LNCAP (cell line): ENCODE measurements at regions not wholly inside any gene's neighbourhood (a gene's known extent, or its start where the extent isn't known, plus 50 kb on each side); places are given as distances from the start of the nearest gene placed in this dataset.

Experiments
- CTCF ChIP-seq: fragments of 450-650 bp; IDR thresholded peaks from 2 replicates; pipeline ENCODE4 v1.5.1; 2017; ENCODE audit warnings: mild to moderate bottlenecking

- no peak for TF ChIP-seq CTCF
Observed at GRCh38 chr20:52724541-52724940, 247.6 kb upstream of the TSHZ2 start.

DNA sequence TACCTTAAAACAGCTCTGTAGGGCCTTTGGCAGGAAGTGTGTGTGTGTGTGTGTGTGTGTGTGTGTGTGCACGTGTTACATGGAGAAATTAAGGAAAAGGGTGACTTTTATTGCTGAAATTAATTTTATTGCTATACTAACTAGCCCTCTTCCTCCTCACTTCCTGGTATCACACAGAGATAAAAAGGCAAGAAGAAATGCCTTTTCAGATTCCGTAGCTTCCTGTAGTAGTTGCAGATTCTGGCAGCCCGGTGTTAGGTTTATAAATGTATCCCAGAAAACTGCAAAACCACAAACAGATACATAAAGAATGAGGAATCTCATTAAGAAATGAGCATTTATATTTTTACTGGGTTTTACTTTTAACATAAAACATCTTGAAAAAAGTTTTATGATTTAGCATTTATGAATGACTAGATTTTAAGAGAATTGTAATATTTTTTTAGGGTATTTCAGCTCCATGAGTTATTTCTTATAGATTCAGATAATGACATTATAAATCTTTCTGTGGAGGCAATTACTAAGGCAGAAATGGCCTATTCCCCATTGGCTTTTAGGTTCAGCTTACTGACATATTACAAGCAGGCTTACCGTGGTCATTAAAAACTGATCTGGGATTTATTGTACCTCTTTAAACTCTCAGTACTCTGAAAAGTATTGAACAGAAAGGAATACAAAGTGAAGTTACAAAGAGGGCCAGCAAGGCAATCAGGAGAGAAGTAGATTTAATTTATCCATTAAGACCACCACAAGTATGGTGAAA is 249.1 kb upstream of the TSHZ2 start:
- TF ChIP-seq CTCF = no peak

DNA sequence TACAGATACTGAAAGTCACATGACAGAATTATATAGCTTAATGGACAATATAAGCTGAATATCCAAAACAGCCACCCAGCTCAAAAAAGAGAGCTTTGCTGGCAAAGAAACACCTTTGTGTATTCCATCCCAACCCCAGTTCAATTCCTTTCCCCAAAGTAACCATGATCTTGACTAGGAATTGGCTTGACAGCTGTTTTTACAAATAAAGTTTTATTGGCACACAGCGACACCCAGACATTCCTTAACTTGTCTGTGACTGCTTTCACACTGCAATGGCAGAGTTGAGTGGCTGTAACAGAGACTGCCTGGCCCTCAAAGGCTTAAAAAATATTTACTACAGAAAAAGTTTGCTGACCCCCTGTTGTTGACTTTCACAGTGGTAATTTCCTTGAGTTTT is 264.0 kb upstream of the TSHZ2 start:
- TF ChIP-seq CTCF = no peak

DNA sequence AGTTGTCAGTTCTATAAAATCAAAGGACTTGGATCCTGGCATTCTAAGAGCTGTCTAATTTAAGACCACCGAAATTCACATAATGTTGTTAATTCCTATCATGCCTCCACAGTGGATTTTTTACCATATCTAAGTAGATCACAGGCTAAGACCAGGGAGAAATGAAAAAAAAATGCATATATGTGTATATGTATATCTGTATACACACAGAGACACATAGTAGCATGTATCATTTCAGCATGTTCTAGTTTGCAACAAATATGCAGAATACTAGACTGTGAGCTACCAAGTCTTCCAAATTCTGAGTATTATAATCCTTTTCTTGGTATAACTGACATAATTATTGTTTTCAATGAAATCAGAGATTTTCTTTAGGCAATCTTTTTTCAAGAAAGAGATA is 267.6 kb upstream of the TSHZ2 start:
- no peak for TF ChIP-seq CTCF

DNA sequence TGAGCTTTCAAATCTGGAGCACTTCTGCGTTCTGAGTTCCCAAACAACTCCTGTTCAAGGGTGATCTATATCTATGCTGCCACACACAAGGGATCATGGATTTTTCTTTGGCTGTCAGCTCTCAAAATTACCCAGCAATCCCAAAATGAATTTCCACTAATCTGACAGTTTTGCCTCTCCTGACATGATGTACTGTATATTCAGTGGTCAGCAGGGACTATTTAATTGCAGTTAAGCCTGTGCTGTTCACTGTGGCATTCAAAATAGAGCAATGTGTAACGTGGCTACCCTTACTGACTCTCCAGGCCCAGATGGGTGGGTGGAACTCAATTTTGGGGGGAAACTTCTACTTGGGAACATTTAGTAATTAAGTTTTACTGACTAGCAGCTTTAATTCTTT is 283.8 kb upstream of the TSHZ2 start:
- TF ChIP-seq CTCF = no peak

DNA sequence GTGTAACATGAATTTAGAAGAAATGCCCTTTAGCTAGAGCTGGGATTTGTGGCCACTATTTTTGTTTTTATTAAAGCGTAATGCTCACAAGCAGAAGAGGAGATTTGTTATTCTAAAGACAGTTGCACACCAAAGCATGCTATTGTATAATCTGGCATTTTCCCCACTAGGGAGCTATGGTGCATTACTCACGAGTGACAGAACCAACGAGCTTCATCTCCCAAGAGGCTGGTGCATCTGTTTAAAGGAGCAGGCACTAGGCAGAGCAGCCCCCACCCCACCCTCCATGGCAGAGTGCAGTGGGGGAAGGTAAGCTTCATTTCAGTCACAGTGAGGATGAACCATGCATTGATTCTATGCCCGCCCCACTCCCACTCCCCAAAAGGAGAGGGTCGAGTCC is 287.3 kb upstream of the TSHZ2 start:
- no peak for TF ChIP-seq CTCF

- TF ChIP-seq CTCF = no peak
Observed at GRCh38 chr20:52684176-52684575, 288.0 kb upstream of the TSHZ2 start.

- TF ChIP-seq CTCF = no peak
Observed at GRCh38 chr20:52683761-52684160, 288.4 kb upstream of the TSHZ2 start.
